Stimulated activated CD8-positive, alpha-beta memory T cell treated with anti-CD3 and anti-CD28 coated beads, Interleukin-7, amount 100 ng/mL, for 4 hours (primary cell): ENCODE measurements at regions not wholly inside any gene's neighbourhood (a gene's known extent, or its start where the extent isn't known, plus 50 kb on each side); places are given as distances from the start of the nearest gene placed in this dataset.
"Not testable (repeated sequence)": the region's sequence is repeated elsewhere in the genome, so short reads cannot be mapped to it uniquely, and the experiment has no call there.

Source experiments
- DNase-seq, 2 donors: peaks; one replicate each; pipeline ENCODE4 v3.0.0-alpha.2; 2020; ENCODE audit warnings: low read depth in 2 of 2

GRCh38 chr6:115631028-115631427 is 429.7 kb downstream of the FRK start:
- no peak for DNase-seq

DNA sequence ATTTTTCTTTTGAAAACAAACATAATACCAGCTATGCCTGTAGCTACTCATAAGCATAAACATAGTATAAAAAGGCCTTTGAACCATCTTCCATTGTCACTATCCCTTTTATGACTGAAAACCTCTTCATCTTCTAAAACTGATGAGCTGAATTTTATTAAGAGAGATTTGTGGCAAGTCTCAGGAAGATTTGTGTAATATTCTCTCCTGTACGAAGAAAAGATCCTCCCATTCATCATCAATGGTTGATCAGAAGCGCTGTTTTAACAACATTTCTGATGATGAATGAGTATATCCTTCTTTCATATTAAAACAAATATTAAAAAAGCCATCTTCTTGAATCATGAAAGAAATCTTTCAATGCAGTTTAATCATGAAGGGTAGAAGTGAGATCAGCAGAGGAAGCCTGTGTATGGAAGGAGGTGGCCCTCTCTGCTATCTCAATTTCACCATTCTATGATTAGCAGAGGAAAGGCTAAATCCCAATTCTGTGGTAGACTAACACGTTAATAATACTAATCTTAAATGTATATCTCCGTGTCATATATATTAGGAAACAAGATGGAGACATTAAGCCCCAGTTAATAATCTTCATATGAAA is 430.2 kb downstream of the FRK start:
- DNase-seq = no peak

- no peak for DNase-seq
These were observed 431.3 kb downstream of the FRK start for GRCh38 chr6:115629415-115629814.

- no peak for DNase-seq
These were observed 442.4 kb downstream of the FRK start for GRCh38 chr6:115618256-115618655.

DNA sequence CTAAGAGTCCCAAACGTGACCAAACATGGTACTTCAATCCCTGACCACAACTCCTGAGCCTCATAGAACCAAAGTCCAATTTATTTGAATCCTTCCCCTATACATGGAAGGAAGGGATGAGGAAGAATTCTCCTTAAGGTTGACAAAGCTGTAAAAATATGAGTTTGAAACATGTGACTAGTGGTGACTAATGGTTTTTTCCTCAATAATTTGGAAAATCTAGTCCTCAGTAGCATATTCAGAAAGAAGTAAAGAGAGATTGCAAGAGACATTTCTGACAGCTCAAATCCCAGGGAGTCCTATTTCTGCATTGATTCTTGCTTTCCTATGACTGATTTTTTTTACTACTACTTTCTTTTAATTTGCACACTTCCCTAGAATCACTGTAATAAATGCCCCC is 443.7 kb downstream of the FRK start:
- DNase-seq = no peak

DNA sequence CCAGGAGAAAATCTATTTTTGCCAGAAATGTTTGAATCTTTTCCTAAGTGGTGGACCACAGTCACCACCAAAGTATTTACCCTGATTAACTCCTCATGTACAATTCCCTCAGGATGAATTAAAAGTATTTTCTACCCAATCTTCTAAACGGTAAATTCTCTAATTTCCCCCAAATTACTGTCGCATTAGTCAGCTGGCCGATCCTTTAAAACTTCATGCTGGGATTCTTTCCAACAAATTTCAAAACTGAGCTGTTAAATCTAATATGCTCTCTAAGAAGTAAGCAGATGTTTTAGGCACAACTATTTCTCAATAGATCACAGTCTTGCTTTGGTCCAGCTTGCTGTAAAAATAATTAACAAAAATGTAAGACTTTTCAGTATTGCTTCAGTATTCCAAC is 447.2 kb downstream of the FRK start:
- no peak for DNase-seq

GRCh38 chr6:115612796-115613479 is 447.8 kb downstream of the FRK start:
- no peak for DNase-seq

DNA sequence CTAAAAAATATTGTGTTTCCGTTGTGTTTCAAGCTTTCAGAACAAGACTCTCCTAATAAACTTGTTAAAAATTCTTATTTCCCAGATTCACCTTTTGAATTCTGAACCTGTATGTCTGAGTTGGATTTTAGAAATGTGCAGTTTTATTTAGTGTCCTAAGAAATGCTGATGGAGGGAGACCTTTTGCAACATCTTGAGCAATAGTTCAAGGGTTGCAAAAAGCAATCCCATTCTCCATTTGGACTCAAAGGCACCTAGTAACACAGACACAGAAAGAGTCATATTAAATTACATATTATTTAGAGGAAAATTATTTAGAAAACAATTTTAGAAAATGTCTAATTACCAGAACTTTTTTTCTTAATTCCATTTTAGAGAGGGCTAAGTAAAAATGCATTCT is 448.5 kb downstream of the FRK start:
- no peak for DNase-seq

GRCh38 chr6:115610696-115611095 is 450.0 kb downstream of the FRK start:
- DNase-seq = no peak

GRCh38 chr6:115609111-115609510 is 451.6 kb downstream of the FRK start:
- DNase-seq = no peak

DNA sequence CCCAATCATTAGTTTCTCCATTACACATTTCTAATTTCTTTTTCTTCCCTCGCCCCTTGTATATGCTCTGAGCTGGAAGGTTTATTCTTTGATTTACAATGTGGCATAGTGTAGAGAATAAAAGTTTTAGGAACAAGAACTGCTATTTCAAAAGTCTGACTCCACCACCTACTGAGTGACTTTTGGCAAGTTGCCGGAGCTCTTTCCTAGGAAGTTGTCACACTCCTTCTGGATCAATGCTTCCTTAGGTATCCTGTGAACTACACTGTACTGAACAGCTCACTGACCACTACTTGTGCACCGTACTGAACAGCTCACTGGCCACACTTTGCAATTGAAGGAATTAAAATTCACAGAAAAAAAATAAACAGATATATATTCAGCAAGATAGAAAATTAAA is 458.2 kb downstream of the FRK start:
- DNase-seq = no peak

DNA sequence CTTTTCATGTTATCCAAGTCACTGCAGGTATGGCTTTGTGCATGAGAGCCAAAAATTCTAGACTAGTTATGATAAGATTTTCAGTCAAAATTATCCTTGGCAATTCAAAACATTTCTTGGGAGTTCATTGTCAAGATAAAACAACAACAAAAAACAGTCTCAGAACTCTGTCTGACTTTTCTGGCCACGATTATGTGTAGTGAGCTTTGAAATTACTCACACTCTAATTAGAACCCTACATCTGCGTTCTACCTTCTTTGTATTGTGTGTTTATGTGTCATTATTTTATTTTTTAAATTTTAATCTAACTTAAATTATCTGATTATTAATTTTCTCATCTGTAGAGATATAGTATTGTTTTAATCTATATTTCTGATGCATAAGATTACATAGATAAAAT is 459.2 kb downstream of the FRK start:
- DNase-seq = no peak

- DNase-seq = no peak
These were observed 459.6 kb downstream of the FRK start for GRCh38 chr6:115601064-115601463.

- DNase-seq = no peak
These were observed 465.8 kb downstream of the FRK start for GRCh38 chr6:115594891-115595290.

DNA sequence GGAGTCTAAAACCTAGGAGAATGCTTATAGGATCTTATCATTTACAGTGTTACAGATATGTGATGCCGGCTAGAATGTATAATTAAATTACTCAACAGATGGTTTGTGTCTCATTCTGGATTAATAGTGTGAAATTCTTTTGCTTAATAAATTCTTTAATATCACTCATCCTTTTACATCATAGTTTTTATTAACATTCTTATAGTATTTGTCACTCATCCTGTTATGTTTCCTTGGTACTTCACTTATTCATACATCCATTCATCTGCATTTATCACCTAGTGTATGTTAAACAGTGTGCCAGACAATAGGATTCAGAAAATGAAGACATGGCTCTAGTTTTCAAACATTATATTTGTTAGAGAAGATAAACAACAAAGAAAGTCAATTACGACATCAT is 468.7 kb downstream of the FRK start:
- no peak for DNase-seq

- DNase-seq = not testable (repeated sequence)
These were observed 471.6 kb downstream of the FRK start for GRCh38 chr6:115589072-115589471.

DNA sequence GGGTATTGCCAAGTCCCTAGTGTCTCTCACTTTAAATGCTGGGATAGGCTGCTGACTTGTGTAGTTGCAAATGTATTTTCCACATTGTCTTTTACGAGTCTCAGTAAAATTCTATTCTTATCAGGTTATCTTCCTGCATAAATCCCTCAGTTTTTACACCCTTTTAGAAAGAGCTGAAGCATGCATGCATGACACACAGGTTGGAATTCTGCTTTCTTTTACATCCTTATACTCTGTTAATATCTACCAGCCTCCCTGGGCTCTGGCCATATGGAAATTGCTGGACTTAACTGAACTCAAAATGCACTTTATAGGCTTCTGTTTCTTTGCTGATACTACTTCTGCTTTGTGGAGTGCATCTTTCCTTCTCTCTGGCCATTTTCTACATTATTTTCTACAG is 477.4 kb downstream of the FRK start:
- no peak for DNase-seq

DNA sequence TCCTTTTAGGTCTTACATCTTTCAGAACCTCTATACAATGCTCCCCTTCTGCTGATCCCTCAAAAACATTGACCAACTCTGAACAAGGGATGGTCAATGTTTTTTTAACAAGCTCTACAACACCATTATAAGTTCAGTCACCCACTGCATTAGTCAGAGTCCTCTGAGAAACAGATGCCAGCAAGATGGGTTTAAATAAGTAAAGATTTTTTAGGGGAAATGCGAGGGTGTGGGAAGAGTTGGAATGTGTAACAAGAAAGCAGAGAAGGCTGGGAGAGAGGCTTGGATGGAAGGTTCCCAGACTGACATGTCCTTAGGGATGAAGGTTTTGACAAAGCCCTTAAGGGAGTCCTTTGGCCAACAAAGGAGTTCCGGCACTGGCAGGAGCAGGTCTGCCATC is 478.3 kb downstream of the FRK start:
- DNase-seq = no peak

GRCh38 chr6:115579565-115579964 is 481.1 kb downstream of the FRK start:
- not testable (repeated sequence) for DNase-seq

DNA sequence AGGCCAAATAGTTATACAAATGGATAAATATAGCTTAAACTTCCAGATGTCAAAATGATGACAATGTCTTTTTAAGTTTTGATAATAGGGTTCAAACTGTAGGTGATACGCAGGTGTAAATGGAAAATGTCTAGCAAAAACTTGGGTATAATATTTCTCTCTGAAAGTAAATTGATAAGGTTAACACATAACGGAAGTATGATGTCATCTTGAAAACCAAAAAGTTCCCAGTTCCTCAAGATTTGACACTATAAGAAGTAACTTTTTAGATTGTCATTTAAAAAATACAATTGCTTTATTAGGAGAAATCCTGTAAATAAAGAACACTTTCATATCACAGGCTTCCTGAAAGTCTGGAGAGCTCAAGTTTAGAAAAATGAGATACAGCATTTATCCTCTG is 483.4 kb downstream of the FRK start:
- DNase-seq = no peak

DNA sequence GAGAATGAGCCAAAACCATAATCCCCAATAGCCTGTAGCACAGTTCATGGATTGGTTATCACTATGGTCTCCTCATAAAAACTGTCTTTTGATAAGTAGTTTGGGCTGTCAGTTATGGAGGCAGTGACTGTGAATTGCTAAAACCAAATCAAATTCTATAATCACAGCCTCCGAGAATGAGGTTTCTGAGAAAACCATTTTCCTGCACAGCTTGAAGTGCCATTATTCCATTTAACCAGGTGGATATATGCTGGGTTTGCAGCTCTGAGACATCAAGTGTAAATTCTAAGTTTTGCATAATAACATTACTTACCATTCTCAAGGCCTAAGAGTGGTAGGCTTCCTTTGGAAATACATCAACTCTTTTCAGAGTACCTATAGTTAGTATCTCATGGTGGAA is 485.4 kb downstream of the FRK start:
- DNase-seq = no peak

DNA sequence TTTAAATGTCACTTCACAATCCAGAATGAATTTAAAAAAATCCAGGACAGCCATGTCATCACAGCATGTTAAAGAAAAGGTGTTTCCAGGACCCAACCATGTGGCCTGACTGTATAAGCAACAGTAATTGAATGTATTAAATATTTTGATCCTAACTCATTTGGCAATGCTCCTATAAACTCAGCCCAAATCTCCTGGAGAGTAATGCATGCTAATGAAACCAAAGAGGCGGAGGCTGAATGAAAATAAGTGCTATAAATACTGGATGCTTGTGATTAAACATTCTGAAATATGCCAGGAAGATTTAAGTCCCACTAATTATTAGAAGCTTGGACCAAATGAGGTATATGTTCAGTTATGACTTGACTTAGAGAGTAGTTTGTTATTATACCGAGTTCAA is 486.8 kb downstream of the FRK start:
- DNase-seq = no peak

GRCh38 chr6:115570331-115570730 is 490.4 kb downstream of the FRK start:
- no peak for DNase-seq

GRCh38 chr6:115554060-115554459 is 506.6 kb downstream of the FRK start:
- DNase-seq = no peak
